Naive thymus-derived CD4-positive, alpha-beta T cell (primary cell): ENCODE measurements at regions not wholly inside any gene's neighbourhood (a gene's known extent, or its start where the extent isn't known, plus 50 kb on each side); places are given as distances from the start of the nearest gene placed in this dataset.
"Not testable (repeated sequence)": the region's sequence is repeated elsewhere in the genome, so short reads cannot be mapped to it uniquely, and the experiment has no call there.

Source experiments
- ATAC-seq: fragments of 150-1000 bp; cut with Tn5 transposase; 2 replicates; pipeline ENCODE4 v1.10.0; 2021; ENCODE audit warnings: mild to moderate bottlenecking, moderate library complexity
- CTCF ChIA-PET: fragments of 350-600 bp; sonication (Branson Sonifier 250); formaldehyde crosslinking; loops from one replicate; lab custom pipeline; 2021; ENCODE audit warnings: antibody characterized with exemption; lab: Charles Lee
- POLR2A ChIA-PET: fragments of 350-600 bp; sonication (Branson Sonifier 250); formaldehyde crosslinking; loops from one replicate; lab custom pipeline; 2021; ENCODE audit warnings: antibody characterized with exemption, inconsistent platforms; lab: Charles Lee
- DNase-seq, 9 donors: peaks; one replicate each; pipeline versions ENCODE4 v3.0.0 to v3.0.0-alpha.2; 2020 to 2022; ENCODE audit warnings: mixed read lengths in 1 of 9
- H3K27ac ChIP-seq: one replicate; pipeline ENCODE4 v1.7.0; 2013; ENCODE audit warnings: mild to moderate bottlenecking, low read depth, low read length, moderate library complexity
- H3K27me3 ChIP-seq, 2 donors: one replicate each; pipeline ENCODE4 v1.7.0; 2013; ENCODE audit warnings: low read length in 2 of 2, mild to moderate bottlenecking in 2 of 2, moderate library complexity in 2 of 2; ENCODE audit not compliant: control insufficient read depth in 2 of 2, insufficient read depth in 2 of 2
- H3K36me3 ChIP-seq, 3 experiments: 1 replicate in 2 of 3; 2 replicates in 1 of 3; pipeline ENCODE4 v1.7.0; 2013; ENCODE audit warnings: low read length in 3 of 3, mild to moderate bottlenecking in 3 of 3, moderate library complexity in 1 of 3; ENCODE audit not compliant: insufficient read depth in 3 of 3, control insufficient read depth in 2 of 3
- H3K4me1 ChIP-seq, 2 donors: one replicate each; pipeline ENCODE4 v1.7.0; 2013; ENCODE audit warnings: low read length in 2 of 2, mild to moderate bottlenecking in 2 of 2, moderate library complexity in 1 of 2; ENCODE audit not compliant: control insufficient read depth in 2 of 2, insufficient read depth in 2 of 2
- H3K4me3 ChIP-seq: 2 replicates; pipeline ENCODE4 v1.7.0; 2013; ENCODE audit warnings: mild to moderate bottlenecking, low read length
- H3K9me3 ChIP-seq, 3 experiments: 1 replicate in 2 of 3; 2 replicates in 1 of 3; pipeline ENCODE4 v1.7.0; 2013; ENCODE audit warnings: low read length in 3 of 3; ENCODE audit not compliant: control insufficient read depth in 2 of 3
- H3K27ac Mint-ChIP-seq, 9 donors: one replicate each; pipeline ENCODE4 v1.8.0; 2020 to 2022; ENCODE audit warnings: mixed read lengths in 9 of 9, mild to moderate bottlenecking in 8 of 9, moderate library complexity in 5 of 9, inconsistent platforms in 2 of 9
- H3K27me3 Mint-ChIP-seq, 5 donors: one replicate each; pipeline ENCODE4 v1.8.0; 2021 to 2022; ENCODE audit warnings: mixed read lengths in 5 of 5, mild to moderate bottlenecking in 1 of 5
- H3K36me3 Mint-ChIP-seq, 5 donors: one replicate each; pipeline ENCODE4 v1.8.0; 2020 to 2022; ENCODE audit warnings: mixed read lengths in 5 of 5, mild to moderate bottlenecking in 3 of 5, inconsistent platforms in 1 of 5
- H3K4me1 Mint-ChIP-seq, 7 donors: one replicate each; pipeline ENCODE4 v1.8.0; 2020 to 2022; ENCODE audit warnings: mixed read lengths in 7 of 7, mild to moderate bottlenecking in 3 of 7, inconsistent platforms in 1 of 7
- H3K4me3 Mint-ChIP-seq, 10 donors: one replicate each; pipeline ENCODE4 v1.8.0; 2020 to 2022; ENCODE audit warnings: mild to moderate bottlenecking in 10 of 10, mixed read lengths in 10 of 10, moderate library complexity in 6 of 10, inconsistent platforms in 2 of 10
- H3K9me3 Mint-ChIP-seq, 11 donors: one replicate each; pipeline ENCODE4 v1.8.0; 2020 to 2022; ENCODE audit warnings: mixed read lengths in 11 of 11, mild to moderate bottlenecking in 4 of 11, inconsistent platforms in 1 of 11, moderate library complexity in 1 of 11
- intact Hi-C, 2 donors: fragments of 100-400 bp; cut with micrococcal nuclease; formaldehyde crosslinking; loops; one replicate each; pipeline ENCODE4 v1.15.1; 2023

DNA sequence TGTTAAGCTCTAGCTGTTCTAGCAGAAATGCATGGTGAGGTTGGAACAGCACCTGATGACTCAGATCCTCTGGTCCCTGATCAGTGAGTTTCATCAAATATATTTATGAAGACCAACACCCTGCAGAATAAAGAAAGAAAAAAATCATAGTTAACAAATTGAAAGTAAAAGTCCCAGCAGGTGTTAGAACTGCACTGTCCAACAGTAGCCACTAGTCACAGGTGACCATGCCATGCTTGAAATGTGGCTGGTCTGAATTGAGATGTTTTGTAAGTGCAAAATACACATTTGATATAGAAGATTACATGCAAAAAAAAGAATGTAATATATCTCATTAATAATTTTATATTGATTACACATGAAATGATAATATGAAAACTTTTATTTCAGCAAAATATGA lies 1010.7 kb upstream of the ZEB2 start:
- H3K4me3 Mint-ChIP-seq, result no peak overlapping the region
- H3K36me3 ChIP-seq, result no peaks in the 10 kb centered on the region
- no peak overlapping the region for H3K27ac ChIP-seq
- intact Hi-C loops, result no loop called here
- no peaks in the 10 kb centered on the region for H3K4me1 Mint-ChIP-seq
- peaks cover 0 to 8% (median 0%) of the 10 kb centered on the region in 11 donors for H3K9me3 Mint-ChIP-seq
- H3K9me3 ChIP-seq, result no peaks in the 10 kb centered on the region
- CTCF ChIA-PET, result no interaction called here
- ATAC-seq (no peak), DNase-seq (no peak)
- no peak overlapping the region for H3K4me3 ChIP-seq
- no peaks in the 10 kb centered on the region for H3K27me3 ChIP-seq
- no peak overlapping the region for H3K27ac Mint-ChIP-seq
- no peaks in the 10 kb centered on the region for H3K27me3 Mint-ChIP-seq
- no peaks in the 10 kb centered on the region for H3K36me3 Mint-ChIP-seq
- POLR2A ChIA-PET, result no interaction called here
- H3K4me1 ChIP-seq, result no peaks in the 10 kb centered on the region

DNA sequence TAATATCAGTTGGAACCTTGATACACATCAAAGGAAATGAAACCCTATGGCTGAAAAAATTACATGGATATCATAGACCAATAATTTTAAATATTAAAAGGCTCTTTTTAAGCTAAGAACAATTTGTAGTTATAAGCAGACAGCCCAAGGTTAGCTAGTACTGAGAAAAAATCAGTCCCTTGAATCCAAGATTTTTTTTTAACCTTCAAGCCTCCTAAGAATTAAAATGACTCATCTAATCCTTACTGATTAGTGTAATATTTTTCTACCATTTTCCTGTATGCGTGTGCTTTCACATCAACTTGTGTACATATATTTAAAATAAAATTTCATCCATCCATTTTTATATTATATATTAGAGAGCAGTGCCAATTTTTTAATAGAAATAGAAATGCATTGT lies 1004.9 kb upstream of the ZEB2 start:
- Histone ChIP-seq H3K9me3 (no peaks in the 10 kb centered on the region), H3K36me3 (no peaks in the 10 kb centered on the region), H3K27ac (no peak overlapping the region), H3K4me3 (no peak overlapping the region), H3K27me3 (no peaks in the 10 kb centered on the region), H3K4me1 (no peaks in the 10 kb centered on the region)
- H3K27me3 Mint-ChIP-seq, result no peaks in the 10 kb centered on the region
- CTCF ChIA-PET, result interaction anchor here (0.7 kb wide), 1 partner anchor 76 kb away, joined by 3 read pairs; no protein-coding TSS in a partner anchor
- no peak overlapping the region for H3K4me3 Mint-ChIP-seq
- ATAC-seq (no peak), DNase-seq (no peak)
- intact Hi-C loops, result no loop called here
- H3K4me1 Mint-ChIP-seq, result no peaks in the 10 kb centered on the region
- peaks cover 0 to 18% (median 6%) of the 10 kb centered on the region in 11 donors for H3K9me3 Mint-ChIP-seq
- POLR2A ChIA-PET, result no interaction called here
- H3K36me3 Mint-ChIP-seq, result no peaks in the 10 kb centered on the region
- no peak overlapping the region for H3K27ac Mint-ChIP-seq

DNA sequence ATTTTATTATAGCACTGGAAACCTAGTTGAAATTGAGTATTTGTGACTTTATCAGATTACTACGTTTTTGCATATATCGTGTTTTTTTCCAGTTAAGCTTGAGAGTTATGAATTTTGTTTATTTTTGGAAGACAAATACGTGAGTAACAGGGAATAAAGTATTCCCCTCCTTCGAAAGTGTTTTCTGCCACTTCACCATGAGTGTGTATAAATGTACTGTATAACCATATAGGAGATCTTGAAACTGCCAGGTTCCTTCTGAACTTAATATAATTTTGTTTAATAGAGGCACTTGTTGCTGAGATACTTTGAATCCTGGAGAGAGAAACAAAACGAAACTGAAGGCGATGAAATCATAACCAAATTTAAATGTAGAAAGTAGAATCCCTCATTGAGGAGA lies 1004.4 kb upstream of the ZEB2 start:
- Histone ChIP-seq H3K9me3 (no peaks in the 10 kb centered on the region), H3K4me3 (no peak overlapping the region), H3K4me1 (no peaks in the 10 kb centered on the region), H3K36me3 (no peaks in the 10 kb centered on the region), H3K27ac (no peak overlapping the region), H3K27me3 (no peaks in the 10 kb centered on the region)
- Mint-ChIP-seq H3K4me1 (no peaks in the 10 kb centered on the region), H3K36me3 (no peaks in the 10 kb centered on the region), H3K9me3 (peaks cover 0 to 14% (median 6%) of the 10 kb centered on the region in 11 donors), H3K27ac (no peak overlapping the region), H3K4me3 (no peak overlapping the region), H3K27me3 (no peaks in the 10 kb centered on the region)
- DNase-seq (no peak), ATAC-seq (no peak)
- CTCF ChIA-PET, result interaction anchor here (0.7 kb wide), 1 partner anchor 76 kb away, joined by 3 read pairs; no protein-coding TSS in a partner anchor
- POLR2A ChIA-PET, result no interaction called here
- intact Hi-C loops, result no loop called here

DNA sequence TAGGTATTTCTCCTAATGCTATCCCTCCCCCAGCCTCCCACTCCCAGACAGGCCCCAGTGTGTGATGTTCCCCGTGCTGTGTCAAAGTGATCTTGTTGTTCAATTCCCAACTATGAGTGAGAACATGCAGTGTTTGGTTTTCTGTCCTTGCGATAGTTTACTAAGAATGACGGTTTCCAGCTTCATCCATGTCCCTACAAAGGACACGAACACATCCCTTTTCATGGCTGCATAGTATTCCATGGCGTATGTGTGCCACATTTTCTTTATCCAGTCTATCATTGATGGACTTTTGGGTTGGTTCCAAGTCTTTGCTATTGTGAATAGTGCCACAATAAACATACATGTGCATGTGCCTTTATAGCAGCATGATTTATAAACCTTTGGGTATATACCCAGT lies 999.3 kb upstream of the ZEB2 start:
- H3K27me3 ChIP-seq, H3K36me3 Mint-ChIP-seq, H3K27ac ChIP-seq, H3K27ac Mint-ChIP-seq, H3K4me3 Mint-ChIP-seq, POLR2A ChIA-PET, H3K27me3 Mint-ChIP-seq, intact Hi-C loops, H3K36me3 ChIP-seq, H3K4me1 Mint-ChIP-seq, DNase-seq, H3K9me3 ChIP-seq, CTCF ChIA-PET, H3K4me3 ChIP-seq, H3K4me1 ChIP-seq, ATAC-seq: not testable (repeated sequence)
- peaks cover 0 to 14% (median 6%) of the 10 kb centered on the region in 11 donors for H3K9me3 Mint-ChIP-seq

DNA sequence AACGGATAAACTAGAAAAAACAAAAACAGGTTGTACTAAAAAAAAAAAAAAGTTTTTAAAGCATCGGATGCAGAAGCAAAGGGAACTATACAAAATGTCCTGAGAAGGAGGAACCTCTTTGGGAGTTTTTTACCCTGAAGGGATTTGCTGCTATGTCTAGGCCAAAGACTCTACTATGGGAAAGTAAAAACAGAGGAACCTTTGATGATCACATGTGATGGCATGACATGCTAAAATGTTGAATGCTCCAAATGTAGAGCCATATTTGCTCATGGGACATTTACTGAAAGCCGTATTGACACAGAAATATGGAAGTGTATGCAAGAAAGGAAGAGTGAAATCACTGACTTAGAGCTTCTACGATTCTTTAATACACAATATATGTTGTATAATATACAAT lies 992.0 kb upstream of the ZEB2 start:
- H3K9me3 Mint-ChIP-seq, result peaks cover 0 to 8% (median 0%) of the 10 kb centered on the region in 11 donors
- CTCF ChIA-PET, result no interaction called here

DNA sequence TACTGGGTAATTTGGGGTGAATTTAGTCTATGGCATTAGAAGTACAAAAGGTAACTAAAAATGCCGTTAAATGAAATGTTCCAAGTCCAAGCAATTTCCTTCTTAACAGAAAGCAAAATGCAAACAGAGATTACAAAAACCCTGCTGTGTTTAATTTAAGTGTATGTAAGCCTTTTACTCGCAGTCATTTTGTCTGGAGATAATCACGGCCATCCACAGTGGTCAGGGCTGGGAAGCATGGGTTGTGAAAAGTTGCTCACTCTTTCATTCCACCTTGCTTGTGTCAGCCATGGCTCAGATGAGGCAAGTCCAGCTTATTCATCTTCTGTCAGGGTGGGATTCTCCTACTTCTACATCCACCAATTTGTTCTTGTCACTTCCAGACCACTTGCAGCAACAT lies 983.6 kb upstream of the ZEB2 start:
- no peak overlapping the region for H3K4me3 ChIP-seq
- no peak for DNase-seq
- ChIA-PET POLR2A (no interaction called here), CTCF (no interaction called here)
- H3K4me1 ChIP-seq, result no peaks in the 10 kb centered on the region
- no peaks in the 10 kb centered on the region for H3K9me3 ChIP-seq
- no peaks in the 10 kb centered on the region for H3K27me3 ChIP-seq
- intact Hi-C loops, result no loop called here
- no peaks in the 10 kb centered on the region for H3K27me3 Mint-ChIP-seq
- ATAC-seq, result no peak
- H3K9me3 Mint-ChIP-seq, result peaks cover 0 to 5% (median 0%) of the 10 kb centered on the region in 11 donors
- H3K36me3 ChIP-seq, result no peaks in the 10 kb centered on the region
- H3K27ac Mint-ChIP-seq, result no peak overlapping the region
- no peaks in the 10 kb centered on the region for H3K36me3 Mint-ChIP-seq
- no peak overlapping the region for H3K4me3 Mint-ChIP-seq
- H3K27ac ChIP-seq, result no peak overlapping the region
- H3K4me1 Mint-ChIP-seq, result no peaks in the 10 kb centered on the region

More for the DNA sequence above, 992.0 kb upstream of the ZEB2 start:
- Mint-ChIP-seq H3K4me3 (no peak overlapping the region), H3K27ac (no peak overlapping the region), H3K4me1 (no peaks in the 10 kb centered on the region), H3K27me3 (no peaks in the 10 kb centered on the region), H3K36me3 (no peaks in the 10 kb centered on the region)
- Histone ChIP-seq H3K36me3 (no peaks in the 10 kb centered on the region), H3K9me3 (no peaks in the 10 kb centered on the region), H3K4me1 (no peaks in the 10 kb centered on the region), H3K27ac (no peak overlapping the region), H3K4me3 (no peak overlapping the region), H3K27me3 (no peaks in the 10 kb centered on the region)
- ATAC-seq (no peak), DNase-seq (no peak)
- intact Hi-C loops, result no loop called here
- POLR2A ChIA-PET, result no interaction called here

DNA sequence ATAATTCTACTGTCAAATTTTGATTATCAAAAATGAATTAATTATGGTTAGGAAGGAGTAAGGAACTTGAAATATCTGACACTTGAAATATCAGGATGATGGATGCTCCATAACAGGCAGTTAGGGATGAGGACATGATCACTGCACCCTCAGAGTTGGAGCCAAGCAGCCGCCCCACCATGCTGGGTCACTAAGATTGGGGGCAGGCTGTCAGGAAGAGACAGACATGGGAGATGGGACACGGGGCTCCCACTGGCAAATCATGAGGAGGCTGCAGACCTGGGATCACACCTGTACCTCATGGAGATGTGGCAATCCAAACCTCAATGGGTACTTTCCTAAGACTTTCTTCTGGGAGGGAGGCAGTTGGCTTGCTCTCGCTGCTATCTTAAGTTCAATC lies 982.0 kb upstream of the ZEB2 start:
- Histone ChIP-seq H3K36me3 (no peaks in the 10 kb centered on the region), H3K27ac (no peak overlapping the region), H3K4me3 (no peak overlapping the region), H3K4me1 (no peaks in the 10 kb centered on the region), H3K27me3 (no peaks in the 10 kb centered on the region), H3K9me3 (no peaks in the 10 kb centered on the region)
- Mint-ChIP-seq H3K27ac (no peak overlapping the region), H3K27me3 (no peaks in the 10 kb centered on the region), H3K4me3 (no peak overlapping the region), H3K9me3 (peaks cover 0 to 9% (median 0%) of the 10 kb centered on the region in 11 donors), H3K36me3 (no peaks in the 10 kb centered on the region), H3K4me1 (no peaks in the 10 kb centered on the region)
- DNase-seq (no peak), ATAC-seq (no peak)
- ChIA-PET CTCF (no interaction called here), POLR2A (no interaction called here)
- intact Hi-C loops, result no loop called here
